Activated CD8-positive, alpha-beta memory T cell treated with anti-CD3 and anti-CD28 coated beads, Interleukin-2, amount 50 U/mL, for 24 hours (primary cell): ENCODE measurements at regions not wholly inside any gene's neighbourhood (a gene's known extent, or its start where the extent isn't known, plus 50 kb on each side); places are given as distances from the start of the nearest gene placed in this dataset.

Experiments
- DNase-seq: peaks from one replicate; pipeline ENCODE4 v3.0.0-alpha.2; 2020; ENCODE audit errors: extremely low read depth

DNA sequence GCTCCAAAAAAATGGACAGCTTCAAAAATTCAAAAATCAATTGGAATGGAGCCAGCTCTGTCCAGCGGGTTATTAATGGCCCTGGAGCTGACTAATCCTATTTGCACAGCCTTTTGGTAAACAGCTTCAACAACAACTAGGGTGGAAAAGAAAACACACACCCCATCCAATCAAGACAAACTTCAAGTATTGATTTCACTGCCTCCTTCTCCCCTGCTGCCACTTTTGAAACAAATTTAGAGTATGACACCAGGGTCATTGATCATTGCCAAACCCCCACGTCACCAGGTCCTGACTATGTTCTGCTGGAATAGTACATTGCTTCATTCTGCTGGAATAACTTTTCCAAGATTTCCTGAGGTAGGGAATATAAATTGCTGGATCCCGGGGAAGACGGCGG is 56.8 kb upstream of the GTF3A start:
- no peak for DNase-seq

DNA sequence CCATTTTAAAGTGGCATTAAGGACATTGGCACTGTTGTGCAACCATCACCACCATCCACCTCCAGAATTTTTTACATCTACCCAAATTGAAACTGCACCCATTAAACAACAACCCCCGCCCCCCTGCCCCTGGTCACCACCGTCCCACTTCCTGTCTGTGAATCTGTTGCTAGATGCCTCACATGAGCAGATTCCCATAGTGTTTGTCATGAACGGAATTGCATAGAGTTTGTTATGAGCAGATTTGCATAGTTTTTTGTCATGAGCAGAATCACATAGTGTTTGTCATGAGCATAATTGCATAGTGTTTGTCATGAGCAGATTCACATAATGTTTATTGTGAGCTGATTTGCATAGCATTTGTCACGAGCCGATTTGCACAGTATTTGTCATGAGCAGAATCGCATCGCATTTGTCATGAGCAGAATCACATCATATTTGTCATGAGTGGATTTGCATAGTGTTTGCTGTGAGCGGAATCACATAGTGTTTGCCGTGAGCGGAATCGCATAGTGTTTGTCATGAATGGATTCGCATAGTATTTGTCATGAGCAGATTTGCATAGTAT is 54.0 kb upstream of the GTF3A start:
- no peak for DNase-seq

DNA sequence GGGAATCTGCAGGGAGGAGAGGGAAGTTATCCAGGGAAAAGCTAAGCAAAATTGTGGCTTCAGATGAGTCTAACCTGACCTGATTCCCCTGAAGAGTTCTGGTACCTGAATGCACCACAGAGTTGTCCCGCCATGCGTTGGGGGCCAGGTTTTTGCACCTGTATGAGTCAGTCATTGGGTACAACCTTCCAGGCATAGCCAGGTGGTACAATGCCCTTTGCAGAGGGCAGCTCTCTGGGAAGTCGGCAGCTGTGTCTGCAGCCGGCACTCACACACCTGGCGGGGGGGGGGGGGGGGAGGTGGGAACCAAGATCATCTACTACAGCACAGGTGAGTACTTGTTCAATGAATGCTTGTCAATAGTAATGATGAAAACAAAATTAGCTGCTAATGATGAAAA is 52.5 kb upstream of the GTF3A start:
- no peak for DNase-seq

DNA sequence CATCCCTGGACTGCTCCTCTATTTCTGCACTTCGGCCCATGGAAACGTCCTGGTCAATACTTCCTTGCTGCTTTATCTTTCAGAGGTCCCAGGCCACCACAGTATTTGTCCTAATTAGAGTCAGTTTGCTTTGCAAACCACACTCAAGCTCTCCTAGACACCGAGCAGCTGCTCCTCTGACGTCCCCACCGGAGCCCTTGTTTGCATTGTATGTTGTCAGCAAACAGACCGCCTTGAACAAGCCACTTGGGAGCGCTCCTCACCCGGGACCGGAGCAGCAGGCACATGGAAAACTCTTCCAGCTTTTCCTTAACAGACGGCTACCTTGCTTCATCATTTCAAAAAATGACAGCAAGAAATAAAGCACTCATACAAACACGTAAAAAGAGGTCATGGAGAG is 51.5 kb upstream of the GTF3A start:
- DNase-seq: no peak

DNA sequence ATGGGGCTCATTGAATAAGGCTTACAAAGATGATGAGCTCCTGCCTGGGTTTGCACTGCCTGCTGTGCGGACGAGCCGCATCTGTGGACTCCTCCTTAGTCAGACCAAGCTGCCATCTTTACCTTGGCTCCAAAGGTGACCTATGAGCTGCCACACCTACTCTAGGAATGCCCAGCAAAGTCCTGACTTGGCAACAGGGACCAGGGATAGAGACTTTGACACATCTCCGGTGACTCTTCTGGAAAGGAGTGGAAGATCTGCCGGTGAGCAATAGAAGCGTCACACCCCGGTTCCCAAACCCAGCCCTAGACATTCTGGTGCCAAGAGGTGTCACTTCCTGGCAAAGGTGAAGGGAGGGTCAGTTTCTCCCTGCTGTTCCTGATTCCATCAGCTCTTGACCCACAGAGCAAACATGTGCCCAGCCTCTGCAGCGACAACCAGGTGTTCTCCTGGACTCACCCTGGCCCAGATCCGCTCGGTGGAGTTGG is 50.2 kb upstream of the GTF3A start:
- DNase-seq: no peak
